ENCODE measurements at regions not wholly inside any gene's neighbourhood (a gene's known extent, or its start where the extent isn't known, plus 50 kb on each side); places are given as distances from the start of the nearest gene placed in this dataset.
"Not testable (repeated sequence)": the region's sequence is repeated elsewhere in the genome, so short reads cannot be mapped to it uniquely, and the experiment has no call there.

DNA sequence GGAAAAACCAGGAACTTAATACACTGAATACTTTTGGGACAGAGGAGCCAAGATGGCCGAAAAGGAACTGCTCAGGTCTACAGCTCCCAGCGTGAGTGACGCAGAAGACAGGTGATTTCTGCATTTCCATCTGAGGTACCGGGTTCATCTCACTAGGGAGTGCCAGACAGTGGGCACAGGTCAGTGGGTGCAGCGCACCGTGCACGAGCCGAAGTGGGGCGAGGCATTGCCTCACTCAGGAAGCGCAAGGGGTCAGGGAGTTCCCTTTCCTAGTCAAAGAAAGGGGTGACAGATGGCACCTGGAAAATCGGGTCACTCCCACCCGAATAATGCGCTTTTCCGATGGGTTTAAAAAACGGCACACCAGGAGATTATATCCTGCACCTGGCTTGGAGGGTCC, 605.4 kb downstream of the DTWD2 start:
- not testable (repeated sequence) for H3K4me3 ChIP-seq; H3K36me3 ChIP-seq; DNase-seq (ENCODE audit: low read depth in 1 of 2, low spot score in 2 of 2); H3K27me3 ChIP-seq (replicated peaks); H3K27ac ChIP-seq; H3K4me1 ChIP-seq (replicated peaks)
- H3K9me3 ChIP-seq (replicated peaks), result 0 out of 2 replicates have a peak, but pooled peaks cover 12% of the 10 kb centered on the region

DNA sequence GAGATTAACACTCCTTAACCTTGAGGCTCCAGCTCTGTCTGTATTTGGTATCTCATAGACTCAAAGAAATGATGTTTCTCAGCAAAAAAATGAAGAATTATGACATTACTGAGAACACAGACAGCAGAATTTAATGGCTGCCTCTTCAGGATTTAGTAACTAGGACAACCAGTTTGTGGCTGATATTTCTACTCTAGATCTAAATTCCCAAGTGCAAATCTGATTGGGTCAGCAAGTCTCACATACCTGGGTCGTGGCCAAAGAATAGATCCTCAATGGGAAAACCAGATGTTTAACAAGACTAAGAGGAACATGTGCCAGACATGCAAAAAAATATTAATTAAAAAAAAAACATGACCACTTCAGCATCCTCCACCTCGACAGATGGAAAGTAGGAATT, 608.9 kb downstream of the DTWD2 start:
- Histone ChIP-seq H3K27ac (no peak overlapping the region), H3K4me3 (no peak overlapping the region), H3K36me3 (no peaks in the 10 kb centered on the region), H3K9me3 (replicated peaks) (0 out of 2 replicates have a peak, but pooled peaks cover 14% of the 10 kb centered on the region), H3K27me3 (replicated peaks) (no peaks in the 10 kb centered on the region), H3K4me1 (replicated peaks) (no peaks in the 10 kb centered on the region)
- no peak for DNase-seq (ENCODE audit: low read depth in 1 of 2, low spot score in 2 of 2)

DNA sequence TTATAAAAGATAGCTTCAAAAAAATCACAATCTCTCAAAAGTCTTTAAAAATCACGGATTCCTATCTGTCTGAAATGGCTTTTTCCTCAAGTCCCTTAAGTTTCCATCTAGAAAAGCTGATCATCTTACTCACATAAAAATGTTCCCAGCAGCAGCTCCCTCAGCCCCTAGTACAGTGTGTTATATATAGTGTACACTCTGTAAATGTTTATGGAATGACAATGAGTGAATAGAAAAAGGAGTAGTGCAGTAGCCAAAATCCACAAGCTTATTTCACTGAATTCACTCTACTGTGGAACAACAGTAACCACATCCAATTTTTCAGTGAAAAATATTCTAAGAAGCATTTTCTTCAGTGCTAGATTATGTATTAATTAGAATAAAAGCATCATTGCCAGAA, 609.4 kb downstream of the DTWD2 start:
- Histone ChIP-seq H3K27me3 (replicated peaks) (no peaks in the 10 kb centered on the region), H3K4me3 (no peak overlapping the region), H3K4me1 (replicated peaks) (no peaks in the 10 kb centered on the region), H3K36me3 (no peaks in the 10 kb centered on the region), H3K9me3 (replicated peaks) (0 out of 2 replicates have a peak, but pooled peaks cover 14% of the 10 kb centered on the region), H3K27ac (no peak overlapping the region)
- DNase-seq (ENCODE audit: low read depth in 1 of 2, low spot score in 2 of 2), result no peak

DNA sequence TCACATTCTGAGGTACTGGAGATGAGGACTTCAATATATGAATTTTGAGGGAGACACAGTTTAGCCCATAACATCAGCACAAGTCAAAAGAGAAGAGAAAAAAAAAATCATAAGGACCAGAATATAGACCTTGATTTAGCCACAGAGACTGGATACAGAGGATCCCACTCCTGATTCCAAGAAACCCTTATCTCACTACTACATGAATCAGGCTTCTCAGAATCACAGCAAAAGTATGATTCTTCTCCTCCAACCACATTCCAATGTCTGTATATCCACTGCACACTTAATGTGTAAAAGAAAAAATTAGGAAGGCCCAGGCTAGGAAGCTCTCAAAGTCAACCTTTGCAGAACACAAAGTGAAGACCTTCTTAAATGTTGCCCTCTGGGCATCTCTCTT, 610.9 kb downstream of the DTWD2 start:
- no peaks in the 10 kb centered on the region for H3K36me3 ChIP-seq
- H3K4me1 ChIP-seq (replicated peaks), result no peaks in the 10 kb centered on the region

DNA sequence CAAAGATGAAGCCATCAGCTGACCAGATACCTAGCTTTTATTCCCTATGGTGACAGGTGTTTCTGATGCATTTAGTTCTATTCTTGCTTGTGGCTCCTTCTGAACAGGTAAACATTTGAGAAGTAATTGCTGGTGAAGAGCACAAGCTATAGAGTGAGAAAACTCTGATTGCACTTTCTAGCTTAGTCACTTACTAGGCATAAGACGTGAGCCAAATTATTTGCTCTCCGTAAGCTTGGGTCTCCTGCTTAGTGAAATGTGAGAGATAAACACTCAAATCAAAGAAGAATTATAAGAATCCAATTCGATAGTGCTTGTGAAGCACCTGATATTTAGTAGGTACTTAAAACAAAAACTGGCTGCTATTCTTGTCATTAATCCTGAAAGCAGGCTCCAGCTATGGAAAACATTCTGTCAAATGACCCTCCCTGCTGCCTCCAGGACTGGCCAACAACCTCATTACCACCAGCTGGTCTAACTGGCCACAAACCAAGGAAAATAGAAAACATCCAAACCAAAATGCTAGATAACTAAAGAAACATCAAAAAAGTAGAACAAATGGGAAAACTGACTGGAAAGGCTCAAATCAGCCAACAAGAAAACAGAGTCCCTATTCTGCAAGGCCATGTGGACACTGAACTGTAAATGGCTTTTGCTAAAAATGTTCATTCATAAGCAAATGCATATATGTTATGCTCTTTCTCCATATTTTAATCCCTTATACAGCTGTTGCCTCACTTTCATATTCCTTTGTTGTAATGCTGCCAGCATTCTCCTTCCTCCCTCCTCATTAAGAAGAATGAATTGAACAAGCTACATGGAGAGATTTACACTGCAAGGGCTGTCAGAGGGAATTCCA, 616.1 kb downstream of the DTWD2 start:
- Histone ChIP-seq H3K4me3 (no peak overlapping the region), H3K36me3 (no peaks in the 10 kb centered on the region), H3K27me3 (replicated peaks) (no peaks in the 10 kb centered on the region), H3K9me3 (replicated peaks) (peaks cover 8% of the 10 kb centered on the region; the same call in 1 of the 2 replicates), H3K27ac (no peak overlapping the region), H3K4me1 (replicated peaks) (no peaks in the 10 kb centered on the region)
- DNase-seq (ENCODE audit: low read depth in 1 of 2, low spot score in 2 of 2), result no peak

More for the DNA sequence above, 610.9 kb downstream of the DTWD2 start:
- Histone ChIP-seq H3K9me3 (replicated peaks) (0 out of 2 replicates have a peak, but pooled peaks cover 8% of the 10 kb centered on the region), H3K27ac (no peak overlapping the region), H3K4me3 (no peak overlapping the region), H3K27me3 (replicated peaks) (no peaks in the 10 kb centered on the region)
- DNase-seq (ENCODE audit: low read depth in 1 of 2, low spot score in 2 of 2), result no peak

DNA sequence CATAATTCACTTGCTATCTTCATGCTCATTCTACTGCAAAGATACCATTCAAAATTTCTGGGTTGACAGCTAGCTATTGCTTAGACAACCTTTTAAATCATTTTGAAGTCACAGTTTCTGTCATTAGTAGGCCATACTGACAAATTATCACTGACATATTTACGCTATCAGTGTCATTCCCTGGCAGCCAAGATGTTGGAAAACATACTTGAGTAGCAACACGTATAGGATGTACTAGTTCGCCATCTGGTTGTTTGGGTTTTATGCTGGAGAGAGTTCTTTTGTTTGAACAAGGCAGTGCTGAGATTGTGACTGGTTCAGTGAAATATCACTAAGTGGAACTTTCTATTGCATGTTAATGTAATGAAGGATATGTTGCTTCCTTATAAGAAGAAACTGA, 621.9 kb downstream of the DTWD2 start:
- DNase-seq (ENCODE audit: low read depth in 1 of 2, low spot score in 2 of 2), result no peak
- no peaks in the 10 kb centered on the region for H3K27me3 ChIP-seq (replicated peaks)
- H3K36me3 ChIP-seq, result no peaks in the 10 kb centered on the region
- no peak overlapping the region for H3K4me3 ChIP-seq
- peaks cover 4% of the 10 kb centered on the region; the same call in 1 of the 2 replicates for H3K9me3 ChIP-seq (replicated peaks)
- H3K27ac ChIP-seq, result no peak overlapping the region
- no peaks in the 10 kb centered on the region for H3K4me1 ChIP-seq (replicated peaks)

DNA sequence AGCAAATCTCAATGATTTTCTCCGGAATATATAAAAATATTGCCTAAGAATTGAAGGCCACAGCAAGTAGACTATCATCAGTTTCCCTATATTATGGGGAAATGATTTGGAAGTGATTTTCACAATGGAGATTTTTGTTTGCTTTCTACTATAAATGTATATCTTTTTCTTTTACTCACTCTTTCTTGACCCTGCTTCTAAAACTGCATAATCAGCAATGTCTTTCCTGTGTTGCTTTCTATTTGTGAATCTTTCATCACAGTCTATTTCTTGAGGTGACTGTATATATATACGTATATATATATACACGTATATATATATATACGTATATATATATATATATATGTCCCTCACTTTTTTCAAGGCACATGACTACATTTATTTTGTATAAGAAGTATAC, 622.6 kb downstream of the DTWD2 start:
- Histone ChIP-seq H3K4me3 (no peak overlapping the region), H3K27me3 (replicated peaks) (no peaks in the 10 kb centered on the region), H3K4me1 (replicated peaks) (no peaks in the 10 kb centered on the region), H3K36me3 (no peaks in the 10 kb centered on the region), H3K27ac (no peak overlapping the region), H3K9me3 (replicated peaks) (no peaks in the 10 kb centered on the region; the same call in 1 of the 2 replicates)
- DNase-seq (ENCODE audit: low read depth in 1 of 2, low spot score in 2 of 2), result no peak

DNA sequence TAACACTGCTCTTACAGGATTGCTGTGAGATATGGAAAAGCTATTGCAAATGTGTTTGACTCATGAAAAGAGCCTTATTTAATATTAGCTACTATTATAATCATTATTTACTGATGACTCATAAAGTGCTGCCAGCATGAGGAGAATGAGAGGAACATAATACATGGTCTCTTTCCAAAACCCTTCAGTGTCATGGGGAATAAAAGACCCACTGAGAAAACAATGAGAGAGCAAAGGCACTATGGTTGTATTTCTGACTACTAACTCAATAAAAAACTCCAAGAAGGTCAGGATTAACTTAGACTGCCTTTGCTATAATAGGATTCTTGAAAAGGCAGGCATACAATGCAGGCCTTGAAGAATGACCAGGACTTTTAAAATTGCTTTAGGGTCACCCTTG, 633.5 kb downstream of the DTWD2 start:
- H3K4me1 ChIP-seq (replicated peaks), result no peaks in the 10 kb centered on the region
- H3K36me3 ChIP-seq, result no peaks in the 10 kb centered on the region
- no peaks in the 10 kb centered on the region for H3K27me3 ChIP-seq (replicated peaks)
- no peak for DNase-seq (ENCODE audit: low read depth in 1 of 2, low spot score in 2 of 2)
- no peak overlapping the region for H3K4me3 ChIP-seq
- no peak overlapping the region for H3K27ac ChIP-seq
- no peaks in the 10 kb centered on the region; the same call in 1 of the 2 replicates for H3K9me3 ChIP-seq (replicated peaks)

DNA sequence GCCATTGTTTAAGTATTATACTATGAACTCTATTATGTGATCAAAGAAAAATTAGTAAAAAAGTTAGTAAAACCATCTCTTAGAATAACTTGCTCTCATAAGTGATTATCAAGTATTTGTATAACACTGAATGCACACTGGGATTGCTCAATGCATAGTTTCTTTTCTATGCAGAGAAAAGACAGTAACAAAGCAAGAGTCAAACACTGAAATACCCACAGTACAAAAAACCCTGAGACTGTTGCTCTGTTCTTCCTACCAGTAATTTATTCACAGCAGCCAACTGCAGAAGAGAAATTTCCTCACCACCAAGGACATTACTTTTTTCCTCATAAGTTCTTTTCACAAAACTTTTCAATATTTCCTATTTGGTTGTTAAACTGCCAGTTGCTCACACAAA, 634.4 kb downstream of the DTWD2 start:
- H3K27me3 ChIP-seq (replicated peaks), result no peaks in the 10 kb centered on the region
- H3K4me1 ChIP-seq (replicated peaks), result no peaks in the 10 kb centered on the region
- no peaks in the 10 kb centered on the region; the same call in 1 of the 2 replicates for H3K9me3 ChIP-seq (replicated peaks)
- H3K27ac ChIP-seq, result no peak overlapping the region
- H3K4me3 ChIP-seq, result no peak overlapping the region
- H3K36me3 ChIP-seq, result no peaks in the 10 kb centered on the region
- no peak for DNase-seq (ENCODE audit: low read depth in 1 of 2, low spot score in 2 of 2)

DNA sequence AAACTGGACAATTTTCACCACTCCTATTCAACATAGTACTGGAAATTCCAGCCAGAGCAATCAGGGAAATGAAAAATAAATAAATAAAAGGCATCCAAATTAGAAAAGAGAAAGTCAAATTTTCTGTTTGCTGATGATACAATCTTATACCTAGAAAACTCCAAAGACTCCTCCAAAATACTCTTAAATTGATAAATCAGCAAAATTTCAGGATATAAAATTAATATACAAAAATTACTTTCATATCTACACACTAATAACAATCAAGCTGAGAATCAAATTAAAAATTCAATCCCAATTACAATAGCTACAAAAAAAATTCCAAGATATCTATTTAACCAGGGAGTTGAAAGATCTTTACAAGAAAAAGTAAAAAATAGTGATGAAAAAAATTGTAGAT, 651.9 kb downstream of the DTWD2 start:
- no peaks in the 10 kb centered on the region for H3K36me3 ChIP-seq
- H3K4me3 ChIP-seq, result no peak overlapping the region
- H3K9me3 ChIP-seq (replicated peaks), result peaks cover 3% of the 10 kb centered on the region; the same call in 1 of the 2 replicates
- no peaks in the 10 kb centered on the region for H3K4me1 ChIP-seq (replicated peaks)
- H3K27me3 ChIP-seq (replicated peaks), result no peaks in the 10 kb centered on the region
- DNase-seq (ENCODE audit: low read depth in 1 of 2, low spot score in 2 of 2), result no peak
- H3K27ac ChIP-seq, result no peak overlapping the region

DNA sequence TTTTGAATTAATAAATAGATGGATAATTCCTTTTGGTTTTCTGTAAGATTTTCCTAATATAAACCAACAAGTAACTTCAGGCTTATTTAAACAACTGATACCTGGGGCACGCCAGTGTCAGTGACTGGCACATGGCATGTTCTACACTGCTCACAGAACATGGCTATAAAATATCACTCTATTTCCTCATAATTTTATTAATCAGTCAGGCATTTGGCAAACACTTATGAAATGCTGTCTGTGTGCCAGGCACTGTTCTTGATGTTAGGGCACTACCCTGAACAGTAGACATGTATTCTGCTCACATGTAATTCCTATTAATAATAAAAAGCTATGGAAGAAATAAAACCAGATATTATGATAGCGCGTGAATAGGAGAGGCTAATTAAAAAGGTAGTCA, 661.0 kb downstream of the DTWD2 start:
- Histone ChIP-seq H3K27ac (no peak overlapping the region), H3K9me3 (replicated peaks) (no peaks in the 10 kb centered on the region; the same call in 1 of the 2 replicates), H3K36me3 (no peaks in the 10 kb centered on the region), H3K4me1 (replicated peaks) (no peaks in the 10 kb centered on the region), H3K27me3 (replicated peaks) (no peaks in the 10 kb centered on the region), H3K4me3 (no peak overlapping the region)
- DNase-seq (ENCODE audit: low read depth in 1 of 2, low spot score in 2 of 2), result no peak

DNA sequence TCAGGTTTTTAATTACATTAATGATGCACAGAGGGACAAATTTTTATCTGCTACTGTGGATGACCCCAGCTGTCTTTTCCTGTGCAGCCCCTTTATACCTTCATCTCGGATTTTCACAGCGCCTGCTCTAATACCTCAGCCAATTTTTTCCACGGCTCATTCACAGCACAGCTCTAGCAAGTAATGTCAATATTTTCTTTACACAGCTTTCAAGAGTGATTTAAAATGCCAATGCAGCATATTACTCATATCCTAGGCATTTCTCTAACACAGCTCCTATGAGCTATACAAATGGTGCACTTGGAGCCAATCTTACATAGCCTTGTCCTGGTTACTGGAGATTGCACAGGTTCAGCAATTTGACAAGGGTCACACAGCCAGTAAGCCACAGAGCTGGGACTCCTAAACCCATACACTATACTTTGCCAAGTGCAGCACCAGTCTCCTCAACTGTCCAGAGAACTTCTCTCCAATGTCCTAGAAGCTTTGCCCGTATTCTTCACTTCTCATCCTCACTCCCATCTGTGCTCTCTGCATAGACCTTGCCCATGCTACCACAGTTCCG, 661.8 kb downstream of the DTWD2 start:
- no peaks in the 10 kb centered on the region for H3K4me1 ChIP-seq (replicated peaks)
- no peak overlapping the region for H3K4me3 ChIP-seq
- no peak overlapping the region for H3K27ac ChIP-seq
- DNase-seq (ENCODE audit: low read depth in 1 of 2, low spot score in 2 of 2), result no peak
- H3K27me3 ChIP-seq (replicated peaks), result no peaks in the 10 kb centered on the region
- H3K36me3 ChIP-seq, result no peaks in the 10 kb centered on the region
- no peaks in the 10 kb centered on the region; the same call in 1 of the 2 replicates for H3K9me3 ChIP-seq (replicated peaks)

DNA sequence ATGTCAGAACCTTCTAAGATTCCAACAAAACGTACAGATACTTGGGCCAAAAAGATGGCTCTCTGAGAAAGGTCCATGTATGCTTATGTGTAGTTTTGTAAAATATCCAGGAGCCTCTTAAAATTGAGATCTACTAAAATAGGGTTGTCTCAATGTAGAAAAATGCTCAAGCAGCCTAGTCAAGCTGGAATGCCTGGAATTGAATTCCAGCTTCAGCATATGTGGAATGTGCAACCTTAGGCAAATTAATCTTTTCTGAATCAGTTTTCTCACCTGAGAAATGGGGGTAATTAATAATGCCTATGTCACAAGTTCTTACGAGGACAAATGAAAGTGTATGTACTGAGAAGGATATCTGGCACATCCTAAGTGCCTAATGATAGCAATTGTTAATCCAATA, 662.4 kb downstream of the DTWD2 start:
- H3K27me3 ChIP-seq (replicated peaks), result no peaks in the 10 kb centered on the region
- H3K4me1 ChIP-seq (replicated peaks), result no peaks in the 10 kb centered on the region
- H3K9me3 ChIP-seq (replicated peaks), result no peaks in the 10 kb centered on the region; the same call in 1 of the 2 replicates
- no peak for DNase-seq (ENCODE audit: low read depth in 1 of 2, low spot score in 2 of 2)
- no peaks in the 10 kb centered on the region for H3K36me3 ChIP-seq
- H3K27ac ChIP-seq, result no peak overlapping the region
- H3K4me3 ChIP-seq, result no peak overlapping the region

DNA sequence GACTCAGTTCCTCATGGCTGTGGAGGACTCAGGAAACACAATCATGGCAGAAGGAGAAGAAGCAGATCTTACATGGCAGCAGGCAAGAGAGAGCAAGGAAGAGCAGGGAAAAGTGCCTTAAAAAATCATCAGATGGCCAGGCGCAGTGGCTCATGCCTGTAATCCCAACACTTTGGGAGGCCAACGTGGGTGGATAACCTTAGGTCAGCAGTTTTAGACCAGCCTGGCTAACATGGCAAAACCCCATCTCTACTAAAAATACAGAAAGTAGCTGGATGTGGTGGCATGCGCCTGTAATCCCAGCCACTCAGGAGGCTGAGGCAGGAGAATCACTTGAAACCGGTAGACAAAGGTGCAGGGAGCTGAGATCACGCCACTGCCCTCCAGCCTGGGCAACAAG, 664.6 kb downstream of the DTWD2 start:
- H3K36me3 ChIP-seq; H3K9me3 ChIP-seq (replicated peaks); H3K27me3 ChIP-seq (replicated peaks); H3K27ac ChIP-seq; DNase-seq (ENCODE audit: low read depth in 1 of 2, low spot score in 2 of 2); H3K4me3 ChIP-seq; H3K4me1 ChIP-seq (replicated peaks): not testable (repeated sequence)

Measured in SJSA1 (cell line).